EH (cell line): ENCODE measurements at regions not wholly inside any gene's neighbourhood (a gene's known extent, or its start where the extent isn't known, plus 50 kb on each side); places are given as distances from the start of the nearest gene placed in this dataset.

ENCODE experiments used
- DNase-seq: peaks from one replicate; pipeline ENCODE4 v3.0.0-alpha.2; 2015; ENCODE audit warnings: low read depth

DNA sequence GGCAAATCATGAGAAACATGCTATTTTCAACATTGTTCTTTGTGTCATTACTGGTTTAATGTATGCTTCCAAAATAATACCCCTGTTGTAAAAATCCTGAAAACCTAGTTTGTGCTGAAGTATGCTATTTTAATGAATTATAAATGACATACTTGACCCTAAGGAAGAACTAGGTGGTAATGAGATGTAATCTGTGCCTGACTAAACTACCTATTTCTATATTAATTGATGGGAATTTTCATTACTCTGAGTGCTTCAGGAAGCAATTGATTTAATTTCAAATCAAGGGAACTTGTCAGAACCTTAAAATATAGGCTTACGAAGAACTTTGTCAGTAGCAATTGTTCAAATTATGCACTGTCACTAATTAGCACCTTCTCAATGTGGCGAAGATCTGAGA is 1005.6 kb upstream of the SLC10A2 start:
- DNase-seq, result no peak

DNA sequence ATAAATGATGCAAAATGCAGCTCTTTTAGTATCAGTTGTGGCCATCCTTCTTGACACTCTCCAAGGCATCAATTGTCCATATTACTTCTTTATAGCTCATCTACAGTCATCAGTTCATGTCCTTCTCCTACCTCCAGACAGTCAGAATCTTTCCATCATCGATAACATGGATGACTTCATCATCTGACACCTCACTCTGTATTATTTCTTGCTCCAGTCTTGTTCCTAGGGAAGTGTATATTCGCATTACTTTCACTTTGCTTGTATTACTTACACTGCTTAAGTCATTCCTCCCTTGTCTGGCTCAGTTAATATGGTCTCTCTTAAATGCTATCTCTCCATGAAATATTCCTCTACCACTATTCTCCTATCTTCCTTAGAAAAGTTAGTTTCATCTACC is 999.1 kb upstream of the SLC10A2 start:
- no peak for DNase-seq

DNA sequence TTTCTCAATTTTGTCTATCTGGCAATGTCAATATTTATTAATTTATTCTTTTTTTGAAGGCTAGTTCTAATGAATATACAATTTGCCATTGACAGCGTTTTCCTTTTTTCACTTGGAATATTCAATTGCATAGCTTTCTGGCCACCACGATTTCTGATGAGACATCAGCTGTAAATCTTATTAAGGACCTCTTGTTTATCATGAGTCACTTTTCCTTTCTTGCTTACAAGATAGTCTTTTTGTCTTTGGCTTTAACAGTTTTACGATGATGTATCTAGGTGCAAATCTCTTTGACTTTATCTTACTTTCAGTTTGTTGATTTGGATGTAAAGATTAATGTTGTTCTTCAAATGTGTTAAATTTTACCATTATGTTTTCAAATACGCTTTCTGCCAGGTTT is 991.6 kb upstream of the SLC10A2 start:
- no peak for DNase-seq

DNA sequence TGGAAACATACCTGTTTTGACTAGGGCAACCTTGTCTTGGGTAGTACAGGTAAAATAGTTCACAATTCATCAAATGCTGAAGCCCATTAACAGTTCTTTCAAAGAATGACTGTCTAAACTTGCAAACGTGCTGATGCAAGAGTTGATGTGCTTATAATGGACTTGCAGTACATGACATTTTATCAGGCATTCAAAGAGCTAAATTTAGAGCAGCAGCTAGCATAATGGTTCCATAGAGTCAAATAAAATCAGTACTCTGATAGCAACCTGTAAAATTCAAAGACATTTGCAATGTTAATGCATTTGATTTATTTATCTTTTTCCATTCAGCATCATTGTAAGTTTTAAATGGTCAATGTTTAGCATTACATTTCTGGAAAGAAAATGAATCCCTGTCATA is 979.7 kb upstream of the SLC10A2 start:
- DNase-seq, result no peak

DNA sequence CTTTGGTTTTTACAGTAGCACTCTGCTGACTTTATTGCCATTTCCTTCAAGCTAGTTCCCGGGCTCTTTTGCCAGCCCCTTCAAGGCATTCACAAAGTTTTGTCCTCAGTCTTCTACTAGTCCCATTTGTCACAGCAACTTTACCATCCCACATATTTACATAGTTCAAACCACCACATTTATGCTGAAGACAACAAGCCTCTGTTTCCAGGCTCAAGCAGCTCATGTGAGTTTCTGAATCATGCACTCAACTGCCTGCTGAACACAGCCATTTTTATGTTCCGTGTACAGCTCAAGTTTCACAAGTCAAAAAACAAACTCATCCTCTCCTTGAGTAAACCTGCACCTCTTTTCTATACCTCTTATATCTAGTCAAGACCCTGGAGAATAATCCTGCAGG is 977.0 kb upstream of the SLC10A2 start:
- DNase-seq, result no peak

DNA sequence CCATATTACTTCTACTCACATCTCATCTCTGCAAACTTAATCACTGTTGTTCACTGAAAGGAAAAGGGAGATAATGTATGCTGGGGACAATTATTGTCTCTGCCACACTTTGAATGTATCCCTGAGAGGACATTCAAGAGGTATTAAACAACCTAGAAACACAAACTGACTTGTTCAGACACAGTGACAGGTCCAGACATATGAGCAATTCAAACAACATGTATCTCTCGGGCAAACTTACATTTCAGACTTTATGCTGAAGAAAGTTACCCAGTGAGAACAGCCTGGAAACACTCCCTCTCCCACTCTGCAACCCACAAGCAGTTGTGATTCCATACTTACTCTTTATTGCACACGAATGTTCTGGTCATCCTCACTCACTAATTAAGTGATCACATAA is 968.7 kb upstream of the SLC10A2 start:
- no peak for DNase-seq

DNA sequence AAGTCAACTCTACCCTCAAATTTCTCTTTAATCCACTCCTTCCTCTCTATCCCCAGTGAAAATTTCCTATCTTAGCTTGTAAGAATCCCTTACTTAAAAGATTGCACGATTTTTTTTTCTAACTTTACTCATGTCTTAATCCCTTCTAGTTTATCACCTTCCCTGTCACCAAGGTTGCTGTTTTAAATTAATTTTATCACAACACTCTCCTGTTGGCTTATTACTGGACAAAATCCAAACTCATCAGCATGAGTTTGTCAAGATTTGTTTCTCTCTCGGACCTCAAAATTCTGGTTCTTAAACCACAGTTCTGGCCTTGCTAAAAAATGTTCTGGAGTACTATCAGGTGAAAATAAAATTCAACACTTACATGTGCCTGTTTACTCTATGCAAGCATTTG is 959.1 kb upstream of the SLC10A2 start:
- DNase-seq, result no peak

DNA sequence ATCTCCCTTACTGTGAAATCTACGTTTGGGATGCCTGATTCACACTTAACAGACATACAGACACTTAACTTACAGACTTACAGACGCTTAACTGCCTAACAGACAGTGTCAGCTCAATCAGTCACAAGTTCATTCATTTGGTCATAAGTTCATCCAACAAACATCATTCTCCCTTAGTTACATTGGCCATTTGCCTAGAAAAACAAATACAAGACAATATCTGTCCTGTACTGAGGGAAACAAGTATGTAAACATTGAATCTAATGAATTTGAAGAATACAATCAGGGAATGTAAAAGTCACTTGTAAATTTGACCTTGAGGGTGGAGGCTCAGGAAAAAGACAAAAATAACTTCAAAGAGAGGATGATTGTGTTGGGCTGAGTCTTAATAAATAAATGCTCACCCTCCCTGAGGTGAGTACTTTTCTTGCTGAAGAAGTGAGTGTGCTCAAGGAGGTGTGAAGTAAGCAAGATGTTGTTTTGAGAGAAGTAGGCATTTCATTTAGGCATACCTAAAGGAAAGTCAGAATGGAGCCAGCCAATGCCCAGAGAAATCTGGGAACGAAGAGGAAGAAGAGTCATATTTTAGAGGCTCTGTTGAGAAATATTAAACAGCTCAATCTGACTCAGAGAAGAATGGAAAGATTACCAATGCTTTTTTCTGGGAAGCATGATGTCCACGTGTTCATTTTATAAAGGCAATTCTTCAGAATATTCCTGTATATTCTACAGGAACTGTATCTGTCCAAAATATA is 958.4 kb upstream of the SLC10A2 start:
- no peak for DNase-seq

DNA sequence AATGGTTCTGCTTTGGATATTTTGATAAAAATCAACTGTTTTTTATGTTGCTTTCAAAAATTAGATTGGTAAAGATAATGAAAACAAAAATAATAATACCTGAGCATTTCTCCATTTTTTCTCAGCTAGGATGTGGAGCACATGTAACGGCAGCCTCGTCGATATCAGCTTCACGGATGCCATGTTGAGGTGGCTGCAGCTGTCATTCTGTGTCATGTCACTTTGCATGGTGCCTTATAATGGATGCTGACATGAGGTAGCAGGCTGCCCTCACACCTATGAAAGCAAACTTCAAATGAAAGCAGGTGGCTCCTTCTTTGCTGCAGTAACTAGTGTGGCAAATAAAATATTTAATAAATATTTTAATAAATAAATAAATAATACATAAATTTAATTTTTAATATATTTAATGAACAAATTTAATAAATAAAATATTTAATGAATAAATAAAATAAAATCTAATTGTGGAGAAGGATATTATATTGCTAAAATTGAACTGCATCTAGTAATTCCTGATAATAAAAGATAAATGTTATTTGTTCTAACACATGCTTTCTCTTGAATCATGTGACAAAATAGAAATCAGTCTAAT is 955.7 kb upstream of the SLC10A2 start:
- DNase-seq, result no peak

DNA sequence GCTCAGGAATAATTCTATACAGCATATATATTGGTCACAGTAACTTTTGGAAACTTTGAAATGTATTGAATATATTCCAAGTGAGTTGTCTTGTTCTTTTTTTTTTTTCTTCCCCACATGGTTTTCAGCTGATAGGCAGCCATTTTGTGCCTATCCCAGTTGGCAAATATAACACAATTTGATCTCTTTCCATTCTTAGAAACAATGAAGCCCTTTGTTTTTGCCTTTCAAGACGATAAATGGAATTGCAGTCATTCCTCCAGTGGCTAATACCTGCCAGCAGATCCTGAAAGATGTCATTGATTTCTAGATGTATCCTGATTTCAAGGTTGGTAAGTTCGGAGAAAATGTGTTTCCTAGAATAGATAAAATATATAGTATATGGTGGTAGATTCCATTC is 951.1 kb upstream of the SLC10A2 start:
- no peak for DNase-seq

DNA sequence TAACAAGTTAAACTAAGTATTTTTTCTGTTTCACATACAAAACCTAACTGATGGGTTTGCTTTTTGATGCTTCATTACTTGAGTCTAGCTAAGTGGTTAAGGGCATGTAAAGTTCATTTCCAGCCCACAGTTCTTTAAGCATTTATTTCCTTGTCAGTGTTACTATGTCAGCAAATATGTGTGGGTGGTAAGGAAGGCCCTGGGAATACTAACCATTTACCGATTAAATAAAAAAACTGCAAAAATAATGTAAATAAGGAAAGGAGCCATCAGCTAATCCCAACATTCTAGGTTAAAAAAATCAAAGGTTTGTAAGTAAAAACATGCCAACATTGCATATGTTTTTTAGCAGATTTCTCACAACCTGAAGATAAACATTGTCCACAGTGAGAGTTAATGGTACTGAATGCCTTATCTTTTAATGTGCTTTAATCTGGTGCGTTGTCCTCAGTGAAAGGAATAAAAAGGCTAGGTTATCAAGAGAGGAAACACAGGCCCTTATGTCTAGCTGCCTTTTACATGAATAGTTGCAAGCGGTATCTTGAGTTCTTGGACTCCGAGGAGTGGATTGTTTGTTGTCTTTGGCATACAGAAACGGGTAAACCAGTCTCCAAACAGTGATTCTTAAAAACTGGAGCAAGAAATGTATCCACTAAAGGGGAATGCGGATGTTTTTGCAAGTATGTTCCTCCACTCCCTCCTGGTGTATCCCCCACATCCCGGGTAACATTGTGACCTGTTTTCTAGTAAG is 949.6 kb upstream of the SLC10A2 start:
- DNase-seq, result no peak

DNA sequence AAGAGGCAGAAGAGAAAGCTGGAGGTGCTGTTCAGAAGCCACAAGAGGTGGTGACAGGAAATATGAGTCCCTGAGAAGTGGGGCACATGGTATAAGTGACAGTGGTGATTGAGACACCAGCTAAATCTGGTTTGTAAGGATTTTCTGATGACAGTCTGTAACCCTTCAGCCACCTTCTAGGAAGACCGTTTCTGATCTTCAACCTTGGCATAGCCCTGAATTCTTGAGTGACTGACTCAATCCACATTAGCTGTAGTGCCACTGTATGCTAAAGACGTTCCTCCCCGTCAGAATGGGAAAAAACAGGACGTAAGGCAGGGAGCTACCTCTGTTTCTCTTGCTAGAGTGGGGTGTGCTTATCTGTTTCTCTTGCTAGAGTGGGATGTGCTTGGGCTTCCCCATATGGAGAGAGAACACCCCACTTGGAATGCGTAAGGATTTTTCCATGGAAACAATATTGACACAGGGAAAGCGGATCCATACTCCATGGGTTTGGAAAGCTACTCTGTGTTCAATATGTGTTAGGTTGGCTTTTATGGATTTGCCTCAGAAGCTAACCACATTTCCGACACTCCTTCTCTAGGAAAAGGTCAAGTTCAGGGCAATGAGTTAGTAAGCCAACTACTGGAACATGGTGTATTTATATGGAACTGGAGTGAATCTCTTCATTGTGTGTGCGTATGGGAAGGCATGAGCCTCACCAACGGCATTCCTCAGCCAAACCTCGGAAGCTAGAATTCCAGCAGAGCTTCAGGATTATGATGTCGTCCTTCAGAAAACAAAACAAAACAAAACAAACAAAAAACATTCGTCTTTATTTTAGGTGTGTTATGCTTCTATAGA is 948.8 kb upstream of the SLC10A2 start:
- DNase-seq, result no peak

DNA sequence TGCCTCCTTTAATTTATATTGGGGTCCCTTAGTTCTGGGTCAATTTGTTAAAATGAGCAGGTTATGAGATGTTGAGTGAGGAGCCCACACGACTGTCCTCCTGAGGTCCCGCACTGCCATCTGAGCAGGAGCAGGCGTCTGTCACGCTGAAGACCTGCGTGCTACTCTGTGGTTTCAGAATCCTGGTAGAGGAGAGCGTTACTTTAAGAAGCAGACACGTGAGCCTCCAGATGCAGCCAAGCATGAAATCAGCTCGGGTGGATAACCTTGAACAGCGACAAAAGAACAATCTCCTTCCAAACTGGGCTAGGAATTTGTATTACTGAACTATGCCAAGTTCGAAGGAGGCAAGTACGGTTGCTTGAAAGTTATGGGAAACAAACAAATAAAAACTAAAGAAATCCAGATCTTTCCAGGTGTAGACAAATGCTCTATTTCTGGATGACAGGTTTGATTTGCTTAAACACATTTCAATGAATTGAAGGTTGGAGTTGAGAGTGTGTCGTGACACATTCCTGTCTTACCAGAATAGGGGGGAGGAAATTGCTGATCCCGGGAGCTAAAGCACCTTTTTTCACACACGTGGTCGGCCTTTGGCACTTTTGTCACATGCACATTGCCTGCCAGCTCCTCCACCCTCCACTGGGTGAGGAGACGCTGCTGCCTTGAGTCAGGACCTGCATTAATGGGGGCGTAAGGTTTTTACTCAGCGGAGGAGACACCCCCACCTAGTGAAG is 945.5 kb upstream of the SLC10A2 start:
- no peak for DNase-seq

DNA sequence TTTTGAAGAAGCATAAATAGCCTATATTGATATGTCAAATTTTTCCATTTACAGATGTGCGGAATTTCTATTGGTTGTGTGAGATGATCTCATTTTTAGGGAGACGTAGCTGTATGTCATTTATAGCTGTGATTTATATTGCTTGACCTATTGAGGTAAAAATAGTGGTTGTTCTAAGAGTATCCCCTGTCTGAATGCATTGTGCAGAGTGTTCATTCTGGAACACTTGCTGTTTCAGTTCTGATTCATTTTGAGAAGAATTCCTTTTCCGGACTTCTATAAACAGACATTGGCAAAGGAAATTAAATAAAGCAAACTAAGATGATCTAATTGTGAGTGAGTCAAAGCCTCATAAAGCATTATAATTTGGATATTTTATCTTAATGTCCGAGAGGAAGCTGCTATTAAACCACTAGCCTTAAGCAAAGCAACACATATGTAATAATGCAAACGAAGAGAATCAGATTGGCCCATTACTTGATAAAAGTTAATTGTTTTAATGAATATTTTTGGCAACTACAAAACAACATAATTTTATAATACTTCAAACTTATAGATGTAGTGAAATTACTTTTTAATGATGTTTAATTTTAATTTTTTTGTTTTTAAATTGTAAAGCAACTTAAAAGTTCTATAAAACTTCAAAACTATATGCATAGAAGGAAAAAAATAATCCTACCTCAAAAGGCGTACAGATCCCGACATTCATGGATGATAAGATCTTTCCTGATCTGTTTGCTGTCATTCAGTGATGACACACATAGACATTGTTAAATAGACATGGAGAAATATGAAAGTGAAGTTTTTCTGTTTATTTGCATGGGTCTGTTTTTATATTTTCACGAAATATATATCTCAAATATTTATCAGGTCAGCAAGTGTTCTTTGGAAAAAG is 942.6 kb upstream of the SLC10A2 start:
- DNase-seq, result no peak

DNA sequence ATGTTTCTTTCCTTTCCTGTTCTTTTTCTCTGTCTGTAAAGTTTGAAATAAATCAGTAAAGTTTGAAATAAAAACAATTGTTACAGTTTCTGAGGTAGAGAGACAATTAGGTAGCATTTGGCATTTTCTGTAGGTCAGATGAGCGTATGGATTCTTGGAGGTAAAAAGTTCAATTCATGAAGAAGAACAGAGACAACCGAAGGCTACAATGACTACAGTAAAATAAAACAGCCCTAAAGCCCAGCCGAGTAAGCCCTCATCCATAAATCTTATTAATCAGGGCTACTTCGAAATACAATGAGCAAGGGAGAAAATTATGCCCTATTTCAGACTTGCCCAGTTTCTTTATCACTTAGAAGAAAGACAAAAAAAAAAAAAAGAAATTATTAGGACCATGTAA is 941.9 kb upstream of the SLC10A2 start:
- no peak for DNase-seq

DNA sequence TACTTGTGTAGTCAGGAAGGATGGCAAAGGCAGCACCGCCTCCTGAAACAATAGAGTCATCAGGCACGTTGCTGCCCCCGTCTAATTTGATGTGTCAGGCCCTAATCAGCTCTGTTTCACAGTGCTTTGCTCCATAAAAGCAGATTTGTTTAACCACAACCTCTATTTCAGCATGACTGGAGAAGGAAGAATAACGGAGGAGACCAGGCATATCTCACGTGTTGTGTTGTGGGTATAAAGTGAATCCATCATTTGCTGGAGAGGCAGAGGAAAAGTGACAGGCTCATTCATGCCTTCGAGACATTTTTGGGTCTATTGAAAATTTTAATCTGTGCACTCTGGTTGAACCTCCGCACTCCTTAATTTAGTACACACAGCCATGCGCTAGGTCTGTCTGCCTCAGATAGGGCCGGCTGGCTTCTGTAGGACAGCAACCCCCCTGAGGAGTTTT is 940.4 kb upstream of the SLC10A2 start:
- no peak for DNase-seq

DNA sequence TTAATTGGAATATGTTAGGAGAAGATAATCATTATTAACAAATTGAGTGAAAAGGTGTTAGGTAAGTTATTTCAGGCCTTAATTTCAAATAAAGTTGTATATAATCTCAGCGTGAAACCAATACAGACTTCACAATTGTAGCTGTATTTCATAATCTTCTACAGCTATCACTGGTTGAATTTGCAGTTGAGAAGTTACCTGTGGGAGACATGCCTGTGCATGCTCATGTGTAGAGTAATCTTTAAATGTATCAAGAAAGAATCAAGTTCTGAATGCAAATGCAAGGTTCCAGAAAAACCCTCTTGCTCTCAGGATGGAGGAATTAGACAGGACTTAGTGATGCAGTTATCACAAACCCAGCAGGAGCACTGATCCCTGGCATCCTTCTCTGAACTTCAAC is 938.4 kb upstream of the SLC10A2 start:
- no peak for DNase-seq

DNA sequence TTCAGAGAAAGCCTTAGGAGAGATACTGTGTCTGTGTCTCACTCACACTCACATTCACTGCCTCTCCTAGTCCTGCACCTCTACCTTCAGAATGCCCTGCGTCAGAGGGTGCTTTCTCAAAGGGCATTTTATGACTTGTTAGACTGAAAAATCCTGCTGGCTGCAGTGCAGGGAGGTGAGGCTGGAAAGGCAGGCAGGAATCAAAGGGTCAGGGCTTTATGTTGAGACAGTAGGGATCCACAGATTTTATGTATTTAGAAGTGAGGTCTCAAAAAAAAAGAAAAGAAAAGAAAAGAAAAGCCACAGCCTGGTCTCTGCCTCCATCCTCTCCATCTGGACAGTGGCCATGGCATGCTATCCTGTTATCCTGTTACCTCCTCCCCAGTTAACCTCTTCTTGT is 936.0 kb upstream of the SLC10A2 start:
- no peak for DNase-seq

DNA sequence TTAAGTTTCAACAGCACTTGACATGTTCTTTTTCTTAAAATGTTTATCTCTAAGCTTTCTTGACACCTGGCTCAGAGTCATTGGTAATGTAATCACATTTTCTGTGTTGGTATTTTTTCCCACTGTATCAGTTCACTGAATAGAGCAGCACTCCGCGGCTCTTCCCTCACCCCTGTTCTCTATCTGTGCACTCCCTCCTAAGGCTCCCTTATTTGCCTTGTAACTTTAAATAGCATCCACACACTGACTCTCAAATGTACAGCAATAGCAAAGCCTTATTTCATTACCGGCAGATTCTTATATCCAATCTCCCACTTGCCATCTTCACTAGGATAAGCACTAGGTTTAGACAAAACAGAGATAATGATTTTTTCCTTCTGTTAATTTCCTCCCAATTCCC is 935.5 kb upstream of the SLC10A2 start:
- no peak for DNase-seq

DNA sequence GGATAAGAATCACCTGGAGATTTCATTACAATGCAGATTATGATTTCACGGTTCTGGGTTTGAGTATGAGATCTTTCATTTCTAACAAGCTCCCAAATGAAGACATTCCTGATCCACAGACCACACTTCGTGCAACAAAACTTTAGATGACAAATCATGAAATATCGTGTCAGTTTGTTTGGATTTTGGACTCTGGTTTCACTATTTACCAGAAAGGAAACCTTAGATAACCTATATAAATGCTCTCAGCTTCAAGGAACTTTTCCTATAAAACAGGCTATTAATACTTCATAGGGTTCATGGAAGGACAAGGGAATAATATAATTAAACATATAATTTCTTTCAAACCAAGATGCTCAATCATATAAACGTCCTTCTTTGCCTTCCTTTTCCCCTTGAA is 930.5 kb upstream of the SLC10A2 start:
- DNase-seq, result no peak

DNA sequence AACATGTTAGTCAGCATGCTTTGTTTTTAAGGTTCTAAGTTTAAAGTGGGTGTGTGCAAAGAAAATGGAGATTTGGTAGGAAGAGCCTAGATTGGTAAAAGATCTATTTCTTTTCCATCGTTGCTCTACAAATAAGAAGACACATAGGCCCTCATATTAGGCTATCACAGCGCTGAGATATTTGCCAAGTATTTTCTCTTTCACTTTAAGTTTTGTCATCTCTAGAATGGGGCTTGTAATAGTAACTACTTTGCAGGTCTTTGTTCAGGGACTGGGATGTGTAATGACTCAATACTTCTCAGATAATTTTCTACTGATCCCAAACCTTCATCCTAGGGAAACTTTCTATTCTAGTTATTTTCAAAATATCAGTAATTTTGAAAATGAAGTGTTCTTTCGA is 917.7 kb upstream of the SLC10A2 start:
- DNase-seq, result no peak
